Naive thymus-derived CD4-positive, alpha-beta T cell (primary cell): ENCODE measurements at regions not wholly inside any gene's neighbourhood (a gene's known extent, or its start where the extent isn't known, plus 50 kb on each side); places are given as distances from the start of the nearest gene placed in this dataset.

Experiments used
- ATAC-seq: fragments of 150-1000 bp; cut with Tn5 transposase; 2 replicates; pipeline ENCODE4 v1.10.0; 2021; ENCODE audit warnings: mild to moderate bottlenecking, moderate library complexity
- CTCF ChIA-PET: fragments of 350-600 bp; sonication (Branson Sonifier 250); formaldehyde crosslinking; loops from one replicate; lab custom pipeline; 2021; ENCODE audit warnings: antibody characterized with exemption; lab: Charles Lee
- POLR2A ChIA-PET: fragments of 350-600 bp; sonication (Branson Sonifier 250); formaldehyde crosslinking; loops from one replicate; lab custom pipeline; 2021; ENCODE audit warnings: antibody characterized with exemption, inconsistent platforms; lab: Charles Lee
- DNase-seq, 9 donors: peaks; one replicate each; pipeline versions ENCODE4 v3.0.0 to v3.0.0-alpha.2; 2020 to 2022; ENCODE audit warnings: mixed read lengths in 1 of 9
- H3K27ac ChIP-seq: one replicate; pipeline ENCODE4 v1.7.0; 2013; ENCODE audit warnings: mild to moderate bottlenecking, low read depth, low read length, moderate library complexity
- H3K27me3 ChIP-seq, 2 donors: one replicate each; pipeline ENCODE4 v1.7.0; 2013; ENCODE audit warnings: low read length in 2 of 2, mild to moderate bottlenecking in 2 of 2, moderate library complexity in 2 of 2; ENCODE audit not compliant: control insufficient read depth in 2 of 2, insufficient read depth in 2 of 2
- H3K36me3 ChIP-seq, 3 experiments: 1 replicate in 2 of 3; 2 replicates in 1 of 3; pipeline ENCODE4 v1.7.0; 2013; ENCODE audit warnings: low read length in 3 of 3, mild to moderate bottlenecking in 3 of 3, moderate library complexity in 1 of 3; ENCODE audit not compliant: insufficient read depth in 3 of 3, control insufficient read depth in 2 of 3
- H3K4me1 ChIP-seq, 2 donors: one replicate each; pipeline ENCODE4 v1.7.0; 2013; ENCODE audit warnings: low read length in 2 of 2, mild to moderate bottlenecking in 2 of 2, moderate library complexity in 1 of 2; ENCODE audit not compliant: control insufficient read depth in 2 of 2, insufficient read depth in 2 of 2
- H3K4me3 ChIP-seq: 2 replicates; pipeline ENCODE4 v1.7.0; 2013; ENCODE audit warnings: mild to moderate bottlenecking, low read length
- H3K9me3 ChIP-seq, 3 experiments: 1 replicate in 2 of 3; 2 replicates in 1 of 3; pipeline ENCODE4 v1.7.0; 2013; ENCODE audit warnings: low read length in 3 of 3; ENCODE audit not compliant: control insufficient read depth in 2 of 3
- H3K27ac Mint-ChIP-seq, 9 donors: one replicate each; pipeline ENCODE4 v1.8.0; 2020 to 2022; ENCODE audit warnings: mixed read lengths in 9 of 9, mild to moderate bottlenecking in 8 of 9, moderate library complexity in 5 of 9, inconsistent platforms in 2 of 9
- H3K27me3 Mint-ChIP-seq, 5 donors: one replicate each; pipeline ENCODE4 v1.8.0; 2021 to 2022; ENCODE audit warnings: mixed read lengths in 5 of 5, mild to moderate bottlenecking in 1 of 5
- H3K36me3 Mint-ChIP-seq, 5 donors: one replicate each; pipeline ENCODE4 v1.8.0; 2020 to 2022; ENCODE audit warnings: mixed read lengths in 5 of 5, mild to moderate bottlenecking in 3 of 5, inconsistent platforms in 1 of 5
- H3K4me1 Mint-ChIP-seq, 7 donors: one replicate each; pipeline ENCODE4 v1.8.0; 2020 to 2022; ENCODE audit warnings: mixed read lengths in 7 of 7, mild to moderate bottlenecking in 3 of 7, inconsistent platforms in 1 of 7
- H3K4me3 Mint-ChIP-seq, 10 donors: one replicate each; pipeline ENCODE4 v1.8.0; 2020 to 2022; ENCODE audit warnings: mild to moderate bottlenecking in 10 of 10, mixed read lengths in 10 of 10, moderate library complexity in 6 of 10, inconsistent platforms in 2 of 10
- H3K9me3 Mint-ChIP-seq, 11 donors: one replicate each; pipeline ENCODE4 v1.8.0; 2020 to 2022; ENCODE audit warnings: mixed read lengths in 11 of 11, mild to moderate bottlenecking in 4 of 11, inconsistent platforms in 1 of 11, moderate library complexity in 1 of 11
- intact Hi-C, 2 donors: fragments of 100-400 bp; cut with micrococcal nuclease; formaldehyde crosslinking; loops; one replicate each; pipeline ENCODE4 v1.15.1; 2023

GRCh38 chr4:140256335-140256734, 102.4 kb upstream of the MAML3 start:
- Histone ChIP-seq H3K4me3 (no peak overlapping the region), H3K4me1 (no peaks in the 10 kb centered on the region), H3K36me3 (no peaks in the 10 kb centered on the region), H3K27ac (no peak overlapping the region), H3K27me3 (peaks cover 0 to 7% of the 10 kb centered on the region in 2 donors), H3K9me3 (no peaks in the 10 kb centered on the region)
- intact Hi-C loops = loop anchor here in 1 of 2 donors (10.0 kb wide), 1 partner anchor 452 kb away; no protein-coding TSS in a partner anchor
- CTCF ChIA-PET = no interaction called here
- H3K27ac Mint-ChIP-seq = no peak overlapping the region
- DNase-seq (no peak), ATAC-seq (peak; percentile 39)
- H3K36me3 Mint-ChIP-seq = no peaks in the 10 kb centered on the region
- peaks cover 0 to 27% (median 9%) of the 10 kb centered on the region in 5 donors for H3K27me3 Mint-ChIP-seq
- no peaks in the 10 kb centered on the region for H3K9me3 Mint-ChIP-seq
- H3K4me3 Mint-ChIP-seq = no peak overlapping the region
- peaks cover 2 to 21% (median 7%) of the 10 kb centered on the region in 7 donors for H3K4me1 Mint-ChIP-seq
- POLR2A ChIA-PET = no interaction called here

- peaks cover 2 to 25% (median 7%) of the 10 kb centered on the region in 7 donors for H3K4me1 Mint-ChIP-seq
- no peaks in the 10 kb centered on the region for H3K9me3 Mint-ChIP-seq
- H3K36me3 Mint-ChIP-seq = no peaks in the 10 kb centered on the region
- H3K4me3 Mint-ChIP-seq = no peak overlapping the region
- H3K27me3 Mint-ChIP-seq = peaks cover 0 to 25% (median 8%) of the 10 kb centered on the region in 5 donors
- no peak overlapping the region for H3K27ac ChIP-seq
- ATAC-seq (no peak), DNase-seq (no peak)
- no peaks in the 10 kb centered on the region for H3K4me1 ChIP-seq
- no peak overlapping the region for H3K4me3 ChIP-seq
- CTCF ChIA-PET = no interaction called here
- H3K9me3 ChIP-seq = no peaks in the 10 kb centered on the region
- peaks cover 0 to 7% of the 10 kb centered on the region in 2 donors for H3K27me3 ChIP-seq
- intact Hi-C loops = loop anchor here in 1 of 2 donors (10.0 kb wide), 1 partner anchor 451 kb away; no protein-coding TSS in a partner anchor
- no peak overlapping the region for H3K27ac Mint-ChIP-seq
- H3K36me3 ChIP-seq = no peaks in the 10 kb centered on the region
- POLR2A ChIA-PET = no interaction called here
Measured at GRCh38 chr4:140255927-140256326, 101.9 kb upstream of the MAML3 start.

GRCh38 chr4:140255467-140255866, 101.5 kb upstream of the MAML3 start:
- ChIA-PET CTCF (interaction anchor here (1.3 to 6.5 kb wide), 2 partner anchors 10 to 242 kb away, joined by 4 to 70 read pairs; no protein-coding TSS in a partner anchor), POLR2A (no interaction called here)
- Mint-ChIP-seq H3K4me3 (no peak overlapping the region), H3K27me3 (peaks cover 0 to 24% (median 8%) of the 10 kb centered on the region in 5 donors), H3K36me3 (no peaks in the 10 kb centered on the region), H3K27ac (no peak overlapping the region), H3K9me3 (no peaks in the 10 kb centered on the region), H3K4me1 (peaks cover 2 to 28% (median 7%) of the 10 kb centered on the region in 7 donors)
- H3K27me3 ChIP-seq = peaks cover 0 to 7% of the 10 kb centered on the region in 2 donors
- no peak overlapping the region for H3K27ac ChIP-seq
- DNase-seq = no peak
- H3K4me1 ChIP-seq = no peaks in the 10 kb centered on the region
- no peak overlapping the region for H3K4me3 ChIP-seq
- no peak for ATAC-seq
- no peaks in the 10 kb centered on the region for H3K9me3 ChIP-seq
- intact Hi-C loops = loop anchor here in 1 of 2 donors (10.0 kb wide), 1 partner anchor 451 kb away; no protein-coding TSS in a partner anchor
- no peaks in the 10 kb centered on the region for H3K36me3 ChIP-seq

GRCh38 chr4:140254651-140255299, 100.8 kb upstream of the MAML3 start:
- Histone ChIP-seq H3K27ac (no peak overlapping the region), H3K9me3 (no peaks in the 10 kb centered on the region), H3K4me3 (no peak overlapping the region), H3K27me3 (peaks cover 0 to 7% of the 10 kb centered on the region in 2 donors), H3K4me1 (no peaks in the 10 kb centered on the region), H3K36me3 (no peaks in the 10 kb centered on the region)
- Mint-ChIP-seq H3K4me3 (no peak overlapping the region), H3K4me1 (peaks cover 2 to 31% (median 7%) of the 10 kb centered on the region in 7 donors), H3K27me3 (peaks cover 0 to 22% (median 4%) of the 10 kb centered on the region in 5 donors), H3K27ac (no peak overlapping the region), H3K9me3 (no peaks in the 10 kb centered on the region), H3K36me3 (no peaks in the 10 kb centered on the region)
- ATAC-seq = no peak
- intact Hi-C loops = loop anchor here in 1 of 2 donors (5.0 to 10.0 kb wide), 3 partner anchors 118 to 450 kb away; partner anchors contain the start of genes ELMOD2 and SCOC
- CTCF ChIA-PET = interaction anchor here (0.6 to 6.5 kb wide), 7 partner anchors 9 to 246 kb away, joined by 3 to 70 read pairs (median 4); no protein-coding TSS in a partner anchor
- POLR2A ChIA-PET = interaction anchor here (1.4 kb wide), 1 partner anchor 13 kb away, joined by 3 read pairs; no protein-coding TSS in a partner anchor
- no peak for DNase-seq

- Mint-ChIP-seq H3K9me3 (no peaks in the 10 kb centered on the region), H3K27me3 (peaks cover 0 to 19% (median 3%) of the 10 kb centered on the region in 5 donors), H3K36me3 (no peaks in the 10 kb centered on the region), H3K4me3 (peak overlapping the region; percentile 42 to 85 (median 78)), H3K27ac (peak overlapping the region in 3 of 9 donors; percentile 23 to 33 (median 30)), H3K4me1 (peaks cover 2 to 31% (median 11%) of the 10 kb centered on the region in 7 donors)
- Histone ChIP-seq H3K4me1 (no peaks in the 10 kb centered on the region), H3K27ac (no peak overlapping the region), H3K36me3 (no peaks in the 10 kb centered on the region), H3K27me3 (peaks cover 0 to 7% of the 10 kb centered on the region in 2 donors), H3K4me3 (no peak overlapping the region), H3K9me3 (no peaks in the 10 kb centered on the region)
- intact Hi-C loops = loop anchor here (1.0 to 10.0 kb wide), 12 partner anchors 99 to 650 kb away; partner anchors contain the start of genes MAML3 (in 2 of the 2), ELMOD2 (in 1 of the 2) and SCOC (in 1 of the 2)
- CTCF ChIA-PET = interaction anchor here (0.6 to 6.5 kb wide), 11 partner anchors 11 to 313 kb away, joined by 3 to 70 read pairs (median 4); no protein-coding TSS in a partner anchor
- no peak for ATAC-seq
- DNase-seq = no peak
- POLR2A ChIA-PET = interaction anchor here (1.4 kb wide), 1 partner anchor 12 kb away, joined by 3 read pairs; no protein-coding TSS in a partner anchor
Measured at GRCh38 chr4:140253556-140254027, 99.6 kb upstream of the MAML3 start.

GRCh38 chr4:140252742-140253555, 99.0 kb upstream of the MAML3 start:
- Mint-ChIP-seq H3K4me1 (peaks cover 2 to 31% (median 11%) of the 10 kb centered on the region in 7 donors), H3K4me3 (peak overlapping the region; percentile 42 to 85 (median 80)), H3K36me3 (no peaks in the 10 kb centered on the region), H3K27ac (peak overlapping the region in 2 of 9 donors; percentile 30 to 33), H3K27me3 (peaks cover 0 to 19% (median 3%) of the 10 kb centered on the region in 5 donors), H3K9me3 (no peaks in the 10 kb centered on the region)
- POLR2A ChIA-PET = interaction anchor here (1.4 kb wide), 2 partner anchors 11 to 102 kb away, joined by 3 read pairs; no protein-coding TSS in a partner anchor
- ATAC-seq = peak; percentile 78
- peak overlapping the region; percentile 29 for H3K27ac ChIP-seq
- H3K4me3 ChIP-seq = peak overlapping the region; percentile 44
- H3K36me3 ChIP-seq = no peaks in the 10 kb centered on the region
- peak; percentile 29 to 78 (median 60) for DNase-seq
- H3K9me3 ChIP-seq = no peaks in the 10 kb centered on the region
- intact Hi-C loops = loop anchor here (1.0 to 10.0 kb wide), 12 partner anchors 99 to 650 kb away; partner anchors contain the start of genes MAML3 (in 2 of the 2), ELMOD2 (in 1 of the 2) and SCOC (in 1 of the 2)
- CTCF ChIA-PET = interaction anchor here (0.6 to 6.5 kb wide), 17 partner anchors 10 to 797 kb away, joined by 3 to 70 read pairs (median 5); no protein-coding TSS in a partner anchor
- H3K27me3 ChIP-seq = peaks cover 0 to 7% of the 10 kb centered on the region in 2 donors
- H3K4me1 ChIP-seq = no peaks in the 10 kb centered on the region
